ENCODE measurements at regions not wholly inside any gene's neighbourhood (a gene's known extent, or its start where the extent isn't known, plus 50 kb on each side); places are given as distances from the start of the nearest gene placed in this dataset.
A peak's percentile ranks its signal among the peaks of the same experiment; 100 is the strongest.

GRCh38 chr6:165987483-165988301 is 180.0 kb downstream of the TBXT start:
- WGBS, result 1% methylated on average over 51 of the region's 51 CpGs
- H3K27ac ChIP-seq (ENCODE audit: low read depth in 1 of 2, low read length in 2 of 2), result no peak overlapping the region
- H3K36me3 ChIP-seq (ENCODE audit: control insufficient read depth in 4 of 4, insufficient read depth in 3 of 4, low read depth in 1 of 4, low read length in 3 of 4), result no peaks in the 10 kb centered on the region
- TF ChIP-seq MAX (IDR thresholded peaks at IDR 0.05), result no peak
- no peak for TF ChIP-seq NR2F2 (IDR thresholded peaks at IDR 0.05)
- no peak for TF ChIP-seq FOXA2 (IDR thresholded peaks at IDR 0.05)
- TF ChIP-seq RAD21 (IDR thresholded peaks at IDR 0.05), result no peak
- no peak for TF ChIP-seq TAF1 (conservative IDR thresholded peaks at IDR 0.05)
- TF ChIP-seq RXRA (IDR thresholded peaks at IDR 0.05), result no peak
- no peak for TF ChIP-seq ATF3 (IDR thresholded peaks at IDR 0.05)
- H3K4me1 ChIP-seq (ENCODE audit: control insufficient read depth in 4 of 4, insufficient read depth in 4 of 4, low read length in 3 of 4), result peaks cover 0 to 16% (median 3%) of the 10 kb centered on the region in 4 donors
- H3K27me3 ChIP-seq (ENCODE audit: control insufficient read depth in 4 of 4, insufficient read depth in 4 of 4, low read length in 3 of 4), result peaks cover 2 to 18% (median 6%) of the 10 kb centered on the region in 4 donors
- no peaks in the 10 kb centered on the region for H3K9me3 ChIP-seq (ENCODE audit: control insufficient read depth in 4 of 4, low read length in 3 of 4)
- peak overlapping the region in 1 of 3 donors; percentile 25 for H3K4me3 ChIP-seq (ENCODE audit: low read depth in 1 of 3, low read length in 3 of 3)
- no peak for DNase-seq (ENCODE audit: low spot score)
- no peak overlapping the region for H3K9ac ChIP-seq (ENCODE audit: low read depth in 1 of 2, low read length in 2 of 2)

- H3K4me1 ChIP-seq (ENCODE audit: control insufficient read depth in 4 of 4, insufficient read depth in 4 of 4, low read length in 3 of 4), result peaks cover 0 to 16% (median 3%) of the 10 kb centered on the region in 4 donors
- DNase-seq (ENCODE audit: low spot score), result no peak
- H3K9me3 ChIP-seq (ENCODE audit: control insufficient read depth in 4 of 4, low read length in 3 of 4), result no peaks in the 10 kb centered on the region
- H3K27me3 ChIP-seq (ENCODE audit: control insufficient read depth in 4 of 4, insufficient read depth in 4 of 4, low read length in 3 of 4), result peaks cover 2 to 18% (median 6%) of the 10 kb centered on the region in 4 donors
- H3K4me3 ChIP-seq (ENCODE audit: low read depth in 1 of 3, low read length in 3 of 3), result no peak overlapping the region
- H3K27ac ChIP-seq (ENCODE audit: low read depth in 1 of 2, low read length in 2 of 2), result no peak overlapping the region
- no peak overlapping the region for H3K9ac ChIP-seq (ENCODE audit: low read depth in 1 of 2, low read length in 2 of 2)
- H3K36me3 ChIP-seq (ENCODE audit: control insufficient read depth in 4 of 4, insufficient read depth in 3 of 4, low read depth in 1 of 4, low read length in 3 of 4), result no peaks in the 10 kb centered on the region
- TF ChIP-seq JUND (IDR thresholded peaks at IDR 0.05) (no peak), TAF1 (conservative IDR thresholded peaks at IDR 0.05) (no peak), RXRA (IDR thresholded peaks at IDR 0.05) (no peak), FOXA2 (IDR thresholded peaks at IDR 0.05) (no peak), NR2F2 (IDR thresholded peaks at IDR 0.05) (no peak), RAD21 (IDR thresholded peaks at IDR 0.05) (no peak)
- WGBS, result 1% methylated on average over 27 of the region's 27 CpGs
Observed at GRCh38 chr6:165986914-165987482, 180.7 kb downstream of the TBXT start.

- Histone ChIP-seq H3K27ac (ENCODE audit: low read depth in 1 of 2, low read length in 2 of 2) (no peak overlapping the region), H3K4me1 (ENCODE audit: control insufficient read depth in 4 of 4, insufficient read depth in 4 of 4, low read length in 3 of 4) (peaks cover 0 to 16% (median 3%) of the 10 kb centered on the region in 4 donors), H3K9me3 (ENCODE audit: control insufficient read depth in 4 of 4, low read length in 3 of 4) (no peaks in the 10 kb centered on the region), H3K27me3 (ENCODE audit: control insufficient read depth in 4 of 4, insufficient read depth in 4 of 4, low read length in 3 of 4) (peaks cover 2 to 18% (median 6%) of the 10 kb centered on the region in 4 donors), H3K36me3 (ENCODE audit: control insufficient read depth in 4 of 4, insufficient read depth in 3 of 4, low read depth in 1 of 4, low read length in 3 of 4) (no peaks in the 10 kb centered on the region), H3K4me3 (ENCODE audit: low read depth in 1 of 3, low read length in 3 of 3) (no peak overlapping the region), H3K9ac (ENCODE audit: low read depth in 1 of 2, low read length in 2 of 2) (no peak overlapping the region)
- no peak for DNase-seq (ENCODE audit: low spot score)
- 6% methylated on average over 8 of the region's 8 CpGs for WGBS
- no peak for TF ChIP-seq RXRA (IDR thresholded peaks at IDR 0.05)
- TF ChIP-seq FOXA1 (IDR thresholded peaks at IDR 0.05), result no peak
- TF ChIP-seq GABPA (IDR thresholded peaks at IDR 0.05 in 1 of 2, conservative IDR thresholded peaks at IDR 0.05 in 1 of 2), result no peak
- no peak for TF ChIP-seq REST (IDR thresholded peaks at IDR 0.05)
- no peak for TF ChIP-seq RAD21 (IDR thresholded peaks at IDR 0.05)
- no peak for TF ChIP-seq YY1 (IDR thresholded peaks at IDR 0.05)
- TF ChIP-seq EGR1 (IDR thresholded peaks at IDR 0.05; ENCODE audit: low read depth in 2 of 2), result no peak
- TF ChIP-seq ATF3 (IDR thresholded peaks at IDR 0.05), result no peak
- no peak for TF ChIP-seq ZBTB33 (IDR thresholded peaks at IDR 0.05)
- no peak for TF ChIP-seq JUND (IDR thresholded peaks at IDR 0.05)
- TF ChIP-seq SP1 (IDR thresholded peaks at IDR 0.05), result no peak
- no peak for TF ChIP-seq CTCF (IDR thresholded peaks at IDR 0.05; ENCODE audit: low read depth, low read length, missing input control)
- TF ChIP-seq NR2F2 (IDR thresholded peaks at IDR 0.05), result no peak
- no peak for TF ChIP-seq HNF4G (IDR thresholded peaks at IDR 0.05)
Observed at GRCh38 chr6:165986311-165986913, 181.2 kb downstream of the TBXT start.
